ENCODE measurements at regions not wholly inside any gene's neighbourhood (a gene's known extent, or its start where the extent isn't known, plus 50 kb on each side); places are given as distances from the start of the nearest gene placed in this dataset.

DNA sequence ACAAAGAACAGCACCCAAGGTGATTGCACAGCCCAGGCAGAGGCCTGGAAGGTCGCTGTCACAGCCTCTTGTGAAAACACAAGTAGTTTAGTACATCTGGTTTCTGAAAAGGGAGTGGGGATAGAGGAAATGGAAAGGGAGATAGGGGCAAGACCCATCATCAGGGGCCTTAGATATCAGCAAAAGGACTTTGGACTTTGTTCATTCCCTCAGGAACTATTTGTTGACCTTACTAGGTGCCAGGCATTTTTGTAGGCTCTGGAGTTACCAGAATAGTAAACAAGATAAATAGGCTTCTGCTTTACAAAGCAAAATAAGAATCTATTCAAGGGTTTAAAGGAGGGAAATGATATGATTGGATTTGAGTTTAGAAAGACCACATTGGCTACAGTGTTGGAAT, 199.4 kb upstream of the CDKN3 start:
- no peaks in the 10 kb centered on the region for H3K4me1 Mint-ChIP-seq
- POLR2A ChIA-PET = no interaction called here
- no peak overlapping the region for H3K4me3 Mint-ChIP-seq
- ATAC-seq (no peak), DNase-seq (no peak)
- H3K9me3 Mint-ChIP-seq (ENCODE audit: low read depth) = no peaks in the 10 kb centered on the region
- CTCF ChIA-PET = no interaction called here
- H3K36me3 Mint-ChIP-seq (ENCODE audit: low read depth) = no peaks in the 10 kb centered on the region
- intact Hi-C loops (cut with DNase I, micrococcal nuclease) = no loop called here
- no peak overlapping the region for H3K27ac Mint-ChIP-seq
- H3K27me3 Mint-ChIP-seq = no peaks in the 10 kb centered on the region

DNA sequence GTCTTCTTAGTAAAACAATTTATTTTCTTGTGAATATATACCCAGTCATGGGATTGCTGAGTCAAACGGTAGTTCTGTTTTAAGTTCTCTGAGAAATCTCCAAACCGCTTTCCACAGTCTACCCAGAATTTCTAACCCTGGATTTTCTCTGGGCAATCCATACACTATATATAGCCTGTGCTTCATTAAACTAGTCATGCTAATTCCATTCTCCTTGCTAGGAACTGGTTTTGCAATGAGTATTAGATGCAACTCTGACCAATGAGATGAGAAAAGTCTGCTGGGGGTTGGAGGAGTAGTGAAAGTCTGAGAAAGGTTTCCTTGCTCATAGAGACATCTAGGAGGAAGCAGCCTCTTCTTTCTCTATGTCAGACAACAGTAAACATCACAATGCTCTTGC, 196.1 kb upstream of the CDKN3 start:
- Mint-ChIP-seq H3K9me3 (ENCODE audit: low read depth) (no peaks in the 10 kb centered on the region), H3K4me1 (no peaks in the 10 kb centered on the region), H3K36me3 (ENCODE audit: low read depth) (no peaks in the 10 kb centered on the region), H3K27me3 (peaks cover 5% of the 10 kb centered on the region), H3K4me3 (no peak overlapping the region), H3K27ac (no peak overlapping the region)
- CTCF ChIA-PET = no interaction called here
- intact Hi-C loops (cut with DNase I, micrococcal nuclease) = no loop called here
- POLR2A ChIA-PET = no interaction called here
- ATAC-seq (peak; percentile 19), DNase-seq (no peak)

DNA sequence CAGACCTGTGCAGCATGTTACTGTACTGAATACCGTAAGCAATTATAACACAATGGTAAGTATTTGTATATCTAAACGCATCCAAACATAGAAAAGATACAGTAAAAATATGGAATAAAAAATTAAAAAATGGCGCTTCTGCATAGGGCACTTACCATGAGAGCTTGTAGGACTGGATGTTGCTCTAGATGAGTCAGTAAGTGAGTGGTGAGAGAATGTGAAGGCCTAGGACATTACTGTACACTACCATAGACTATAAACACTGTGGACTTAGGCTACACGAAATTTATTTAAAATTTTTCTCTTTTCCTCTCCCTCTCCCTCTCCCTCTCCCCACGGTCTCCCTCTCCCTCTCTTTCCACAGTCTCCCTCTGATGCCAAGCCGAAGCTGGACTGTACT, 194.5 kb upstream of the CDKN3 start:
- Mint-ChIP-seq H3K27me3 (peaks cover 6% of the 10 kb centered on the region), H3K27ac (no peak overlapping the region), H3K36me3 (ENCODE audit: low read depth) (no peaks in the 10 kb centered on the region), H3K9me3 (ENCODE audit: low read depth) (no peaks in the 10 kb centered on the region), H3K4me1 (no peaks in the 10 kb centered on the region), H3K4me3 (no peak overlapping the region)
- DNase-seq = no peak
- ChIA-PET CTCF (no interaction called here), POLR2A (no interaction called here)
- intact Hi-C loops (cut with DNase I, micrococcal nuclease) = no loop called here
- no peak for ATAC-seq

DNA sequence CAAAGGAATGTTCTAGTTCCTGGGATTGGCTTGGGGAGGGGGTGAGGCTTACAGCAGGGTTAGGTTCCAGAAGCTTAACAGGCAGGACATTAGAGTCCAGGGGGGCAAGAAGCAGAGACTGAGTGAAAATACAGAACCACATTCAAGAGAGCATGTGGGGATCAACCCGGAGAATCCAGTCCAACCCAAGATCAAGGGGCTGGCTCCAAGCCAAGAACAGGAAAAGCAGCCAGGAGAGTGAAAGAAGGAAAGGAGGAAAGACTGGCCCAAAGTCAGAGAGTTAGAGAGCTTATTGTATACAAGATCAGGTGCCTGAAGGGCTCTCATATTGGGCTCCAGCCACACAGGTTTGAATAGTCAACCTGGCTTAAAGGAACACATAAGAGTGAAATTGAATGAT, 190.3 kb upstream of the CDKN3 start:
- ATAC-seq = no peak
- Mint-ChIP-seq H3K27ac (no peak overlapping the region), H3K4me3 (no peak overlapping the region), H3K27me3 (peaks cover 20% of the 10 kb centered on the region), H3K36me3 (ENCODE audit: low read depth) (no peaks in the 10 kb centered on the region), H3K9me3 (ENCODE audit: low read depth) (no peaks in the 10 kb centered on the region), H3K4me1 (no peaks in the 10 kb centered on the region)
- intact Hi-C loops (cut with DNase I, micrococcal nuclease) = no loop called here
- DNase-seq = no peak
- CTCF ChIA-PET = no interaction called here
- POLR2A ChIA-PET = no interaction called here

DNA sequence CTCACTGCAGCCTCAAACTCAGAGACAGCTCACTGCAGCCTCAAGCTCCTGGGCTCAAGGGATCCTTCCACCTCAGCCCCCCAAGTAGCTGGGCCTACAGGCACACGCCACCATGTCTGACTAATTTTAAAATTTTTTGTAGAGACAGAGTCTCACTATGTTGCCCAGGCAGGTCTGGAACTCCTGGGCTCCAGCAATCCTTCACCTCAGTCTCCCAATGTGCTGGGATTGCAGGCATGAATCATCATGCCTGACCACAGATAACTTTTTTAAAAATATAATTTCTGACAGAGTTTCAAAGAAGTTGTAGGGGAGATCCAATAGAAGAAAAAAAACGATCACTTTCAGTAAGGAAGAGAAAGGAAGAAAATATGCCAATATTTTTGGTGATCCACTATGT, 189.7 kb upstream of the CDKN3 start:
- ATAC-seq = no peak
- no peak for DNase-seq
- Mint-ChIP-seq H3K4me3 (no peak overlapping the region), H3K27ac (no peak overlapping the region), H3K36me3 (ENCODE audit: low read depth) (no peaks in the 10 kb centered on the region), H3K9me3 (ENCODE audit: low read depth) (no peaks in the 10 kb centered on the region), H3K27me3 (peaks cover 24% of the 10 kb centered on the region), H3K4me1 (no peaks in the 10 kb centered on the region)
- CTCF ChIA-PET = no interaction called here
- POLR2A ChIA-PET = no interaction called here
- intact Hi-C loops (cut with DNase I, micrococcal nuclease) = no loop called here

DNA sequence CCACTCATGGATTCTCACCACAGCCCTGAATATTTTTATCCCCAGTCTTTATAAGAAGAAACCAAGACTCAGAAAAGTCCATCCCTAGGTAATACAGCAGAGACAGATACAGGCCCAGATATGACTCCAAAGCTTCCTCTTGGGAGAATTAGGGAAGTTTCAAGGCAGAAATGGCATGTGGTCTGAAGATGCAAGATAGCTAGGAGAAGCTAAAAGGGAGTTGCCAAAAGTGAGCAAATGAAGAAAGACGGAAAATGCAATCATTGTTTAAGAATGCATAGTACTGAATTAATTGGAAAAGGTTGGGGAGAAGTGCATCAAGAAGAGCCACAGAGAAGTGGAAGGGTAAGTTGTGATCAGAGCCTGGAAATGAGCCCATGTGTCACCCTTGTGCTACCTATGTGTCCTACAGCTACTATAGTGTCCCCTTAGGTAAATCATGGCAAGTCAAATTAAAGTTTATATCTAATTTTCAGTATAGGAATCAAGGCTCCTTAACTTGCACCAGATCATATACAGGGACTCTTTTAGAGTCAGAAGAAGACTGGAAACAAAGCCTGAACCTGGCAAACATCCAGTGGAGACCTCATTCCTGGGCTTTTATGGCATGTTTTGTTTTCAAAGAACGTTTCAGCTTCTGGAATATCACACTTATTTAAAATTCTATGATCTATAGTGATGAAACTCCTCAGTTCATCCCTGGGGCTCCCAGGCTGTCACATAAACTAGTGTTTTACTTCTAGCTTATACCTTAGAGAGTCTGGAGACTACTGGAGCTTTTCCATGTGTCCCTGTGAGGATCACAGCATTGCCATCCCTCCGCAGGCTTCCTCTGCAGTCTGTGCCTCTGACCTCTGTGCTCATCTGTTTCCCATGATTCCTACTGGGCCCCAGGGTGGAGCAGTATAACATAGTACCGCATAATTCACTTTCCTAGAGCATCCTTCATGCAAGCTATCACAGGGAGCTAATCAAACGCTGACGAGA, 189.0 kb upstream of the CDKN3 start:
- intact Hi-C loops (cut with DNase I, micrococcal nuclease) = no loop called here
- no peak overlapping the region for H3K4me3 Mint-ChIP-seq
- no peaks in the 10 kb centered on the region for H3K9me3 Mint-ChIP-seq (ENCODE audit: low read depth)
- ChIA-PET CTCF (no interaction called here), POLR2A (no interaction called here)
- DNase-seq = no peak
- no peak overlapping the region for H3K27ac Mint-ChIP-seq
- ATAC-seq = no peak
- no peaks in the 10 kb centered on the region for H3K36me3 Mint-ChIP-seq (ENCODE audit: low read depth)
- H3K27me3 Mint-ChIP-seq = peaks cover 24% of the 10 kb centered on the region
- H3K4me1 Mint-ChIP-seq = no peaks in the 10 kb centered on the region

DNA sequence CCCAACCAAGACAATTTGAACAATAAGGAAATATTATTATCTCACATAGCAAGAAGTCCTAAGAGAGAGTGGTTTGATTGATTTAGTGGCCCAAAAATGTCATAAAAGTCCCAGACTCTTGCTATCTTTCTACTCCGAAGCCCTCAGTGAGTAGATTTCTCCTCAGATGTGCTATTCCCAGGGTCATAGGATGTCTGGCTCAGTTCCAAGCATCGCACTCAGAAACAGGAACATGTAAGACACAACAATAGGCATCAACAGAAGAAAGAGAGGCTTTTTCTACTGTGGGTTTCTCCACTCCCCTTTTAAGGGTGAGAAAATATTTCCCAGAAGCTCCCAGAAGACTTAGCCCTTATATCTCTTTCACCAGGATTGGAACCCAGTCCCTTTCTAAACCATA, 188.1 kb upstream of the CDKN3 start:
- POLR2A ChIA-PET = no interaction called here
- Mint-ChIP-seq H3K27ac (no peak overlapping the region), H3K9me3 (ENCODE audit: low read depth) (no peaks in the 10 kb centered on the region), H3K27me3 (peaks cover 26% of the 10 kb centered on the region), H3K4me1 (no peaks in the 10 kb centered on the region), H3K36me3 (ENCODE audit: low read depth) (no peaks in the 10 kb centered on the region), H3K4me3 (no peak overlapping the region)
- intact Hi-C loops (cut with DNase I, micrococcal nuclease) = no loop called here
- no peak for DNase-seq
- CTCF ChIA-PET = no interaction called here
- ATAC-seq = no peak

DNA sequence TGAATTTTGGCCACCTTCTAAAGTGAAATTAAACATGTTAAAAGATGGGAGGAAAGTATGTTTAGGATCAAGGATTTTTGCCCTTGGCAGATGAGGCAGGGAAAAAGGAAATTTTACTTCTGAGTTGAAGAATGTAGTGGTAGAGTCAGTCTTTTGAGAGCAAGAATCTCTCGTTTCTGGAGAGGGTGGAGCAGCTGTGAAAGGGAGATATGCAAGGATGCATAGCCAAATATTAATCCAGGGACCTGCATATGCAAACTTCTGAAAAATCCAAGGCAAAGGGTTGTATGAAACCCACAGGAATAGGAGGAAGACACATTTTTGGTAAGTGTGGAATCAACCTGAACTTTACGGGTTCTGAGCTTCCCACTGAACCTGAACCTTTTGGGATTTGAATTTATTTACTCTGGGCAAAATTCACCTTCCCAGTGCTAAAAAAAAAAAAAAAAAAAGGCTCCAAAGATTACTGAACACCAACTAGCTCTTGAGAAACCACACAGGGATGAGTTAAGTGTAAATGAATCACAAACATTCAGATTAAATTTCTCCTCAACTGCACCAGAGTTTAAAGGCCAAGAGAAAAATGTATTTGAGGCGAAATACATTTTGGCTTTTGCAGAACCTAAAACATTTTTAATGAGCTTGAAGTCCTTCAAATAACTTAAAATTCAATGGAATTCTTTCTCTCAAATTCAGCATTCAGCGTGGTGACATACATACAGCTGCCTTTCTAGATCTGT, 187.1 kb upstream of the CDKN3 start:
- H3K27ac Mint-ChIP-seq = no peak overlapping the region
- DNase-seq (no peak), ATAC-seq (no peak)
- ChIA-PET POLR2A (no interaction called here), CTCF (interaction anchor here (0.7 kb wide), 1 partner anchor 41 kb away, joined by 3 read pairs; no protein-coding TSS in a partner anchor)
- no peaks in the 10 kb centered on the region for H3K4me1 Mint-ChIP-seq
- no peaks in the 10 kb centered on the region for H3K9me3 Mint-ChIP-seq (ENCODE audit: low read depth)
- H3K27me3 Mint-ChIP-seq = peaks cover 26% of the 10 kb centered on the region
- H3K36me3 Mint-ChIP-seq (ENCODE audit: low read depth) = no peaks in the 10 kb centered on the region
- intact Hi-C loops (cut with DNase I, micrococcal nuclease) = no loop called here
- no peak overlapping the region for H3K4me3 Mint-ChIP-seq

DNA sequence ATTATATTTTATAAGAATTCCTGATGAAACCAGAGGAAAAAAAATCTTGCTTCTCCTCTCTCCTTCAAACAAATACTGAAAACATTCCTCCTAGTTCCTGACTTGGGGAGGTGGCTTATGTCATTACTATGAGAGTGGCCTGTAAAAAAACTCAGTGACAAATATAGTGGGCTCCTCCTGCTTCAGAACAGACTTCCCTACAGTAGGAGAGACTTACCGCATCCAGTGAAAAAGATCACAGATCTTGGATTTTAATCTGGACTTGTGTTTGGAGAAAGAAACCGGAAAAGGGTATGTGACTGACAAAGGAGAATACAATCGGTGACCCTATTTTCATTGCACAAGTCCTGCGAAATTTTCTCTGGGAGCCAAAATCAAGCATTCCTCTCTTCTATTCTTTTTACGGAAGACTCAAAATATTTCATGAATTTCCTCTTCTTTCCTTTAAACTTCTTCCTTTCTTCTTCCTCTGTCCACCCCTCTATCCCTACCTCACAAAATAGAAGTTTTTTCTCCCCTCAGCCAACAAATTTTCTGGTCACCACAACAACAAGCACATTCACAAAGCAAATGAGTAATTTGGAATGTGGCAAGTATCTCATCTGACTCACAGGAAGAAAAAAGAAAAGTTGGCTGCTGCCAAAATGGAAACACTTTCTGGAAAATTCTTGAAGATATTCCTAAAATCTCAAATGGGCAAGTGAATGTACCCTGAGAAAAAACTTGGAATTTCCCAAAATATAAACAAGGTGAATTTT, 185.1 kb upstream of the CDKN3 start:
- Mint-ChIP-seq H3K4me3 (no peak overlapping the region), H3K4me1 (no peaks in the 10 kb centered on the region), H3K36me3 (ENCODE audit: low read depth) (no peaks in the 10 kb centered on the region), H3K27me3 (peaks cover 22% of the 10 kb centered on the region), H3K27ac (no peak overlapping the region), H3K9me3 (ENCODE audit: low read depth) (no peaks in the 10 kb centered on the region)
- no peak for ATAC-seq
- POLR2A ChIA-PET = no interaction called here
- no peak for DNase-seq
- CTCF ChIA-PET = no interaction called here
- intact Hi-C loops (cut with DNase I, micrococcal nuclease) = no loop called here

DNA sequence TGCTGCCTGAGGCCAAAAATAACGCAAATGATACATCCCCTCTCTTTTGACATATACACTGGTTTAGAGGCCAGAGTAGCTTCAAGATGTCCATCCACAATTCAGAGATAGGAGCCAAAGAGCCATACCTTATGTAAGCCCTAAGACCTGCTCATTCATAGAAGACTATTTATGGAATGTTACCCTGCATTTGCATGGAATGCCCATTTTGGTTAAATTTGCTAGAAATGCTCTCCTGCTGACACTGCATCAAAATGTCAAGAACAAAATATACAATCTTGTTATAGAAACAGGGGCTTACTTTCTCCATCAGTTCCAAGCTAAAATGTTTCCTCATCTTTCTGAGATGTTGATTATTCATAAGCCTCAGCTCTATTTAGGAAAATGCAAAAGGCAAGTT, 183.3 kb upstream of the CDKN3 start:
- CTCF ChIA-PET = no interaction called here
- no peaks in the 10 kb centered on the region for H3K9me3 Mint-ChIP-seq (ENCODE audit: low read depth)
- no peak overlapping the region for H3K27ac Mint-ChIP-seq
- no peaks in the 10 kb centered on the region for H3K36me3 Mint-ChIP-seq (ENCODE audit: low read depth)
- DNase-seq (no peak), ATAC-seq (no peak)
- POLR2A ChIA-PET = no interaction called here
- H3K4me1 Mint-ChIP-seq = no peaks in the 10 kb centered on the region
- H3K27me3 Mint-ChIP-seq = peaks cover 31% of the 10 kb centered on the region
- intact Hi-C loops (cut with DNase I, micrococcal nuclease) = no loop called here
- no peak overlapping the region for H3K4me3 Mint-ChIP-seq

DNA sequence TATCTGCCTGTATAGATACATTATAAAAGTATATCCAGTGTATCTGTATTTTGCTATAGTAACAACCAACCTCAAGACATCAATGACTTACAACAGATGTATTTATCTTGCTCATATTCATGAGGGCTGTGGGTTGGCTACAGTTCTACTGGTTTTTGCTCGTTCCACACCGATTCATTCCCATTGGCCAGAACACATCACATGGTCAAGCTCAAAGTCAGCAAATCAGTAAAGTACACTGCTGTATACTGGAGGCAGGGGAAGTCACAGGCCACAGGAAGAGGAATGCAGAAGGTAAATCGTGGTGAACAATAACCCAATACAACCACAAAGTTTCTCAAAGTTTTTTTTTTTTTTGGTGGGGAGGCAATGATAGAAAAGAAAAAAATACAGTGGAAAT, 180.0 kb upstream of the CDKN3 start:
- H3K4me1 Mint-ChIP-seq = peaks cover 14% of the 10 kb centered on the region
- no peak overlapping the region for H3K27ac Mint-ChIP-seq
- H3K27me3 Mint-ChIP-seq = peaks cover 47% of the 10 kb centered on the region
- H3K36me3 Mint-ChIP-seq (ENCODE audit: low read depth) = no peaks in the 10 kb centered on the region
- CTCF ChIA-PET = no interaction called here
- intact Hi-C loops (cut with DNase I, micrococcal nuclease) = no loop called here
- ATAC-seq (no peak), DNase-seq (no peak)
- H3K9me3 Mint-ChIP-seq (ENCODE audit: low read depth) = no peaks in the 10 kb centered on the region
- H3K4me3 Mint-ChIP-seq = no peak overlapping the region
- POLR2A ChIA-PET = no interaction called here
